ENCODE measurements at regions not wholly inside any gene's neighbourhood (a gene's known extent, or its start where the extent isn't known, plus 50 kb on each side); places are given as distances from the start of the nearest gene placed in this dataset.

GRCh38 chr12:4074129-4074528 is 199.4 kb upstream of the CCND2 start:
- TF ChIP-seq, protein P1, sequence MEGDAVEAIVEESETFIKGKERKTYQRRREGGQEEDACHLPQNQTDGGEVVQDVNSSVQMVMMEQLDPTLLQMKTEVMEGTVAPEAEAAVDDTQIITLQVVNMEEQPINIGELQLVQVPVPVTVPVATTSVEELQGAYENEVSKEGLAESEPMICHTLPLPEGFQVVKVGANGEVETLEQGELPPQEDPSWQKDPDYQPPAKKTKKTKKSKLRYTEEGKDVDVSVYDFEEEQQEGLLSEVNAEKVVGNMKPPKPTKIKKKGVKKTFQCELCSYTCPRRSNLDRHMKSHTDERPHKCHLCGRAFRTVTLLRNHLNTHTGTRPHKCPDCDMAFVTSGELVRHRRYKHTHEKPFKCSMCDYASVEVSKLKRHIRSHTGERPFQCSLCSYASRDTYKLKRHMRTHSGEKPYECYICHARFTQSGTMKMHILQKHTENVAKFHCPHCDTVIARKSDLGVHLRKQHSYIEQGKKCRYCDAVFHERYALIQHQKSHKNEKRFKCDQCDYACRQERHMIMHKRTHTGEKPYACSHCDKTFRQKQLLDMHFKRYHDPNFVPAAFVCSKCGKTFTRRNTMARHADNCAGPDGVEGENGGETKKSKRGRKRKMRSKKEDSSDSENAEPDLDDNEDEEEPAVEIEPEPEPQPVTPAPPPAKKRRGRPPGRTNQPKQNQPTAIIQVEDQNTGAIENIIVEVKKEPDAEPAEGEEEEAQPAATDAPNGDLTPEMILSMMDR (IDR thresholded peaks at IDR 0.05) = no peak
- no peak for TF ChIP-seq POLR2A (IDR thresholded peaks at IDR 0.05)
